ENCODE measurements at regions not wholly inside any gene's neighbourhood (a gene's known extent, or its start where the extent isn't known, plus 50 kb on each side); places are given as distances from the start of the nearest gene placed in this dataset.

GRCh38 chr6:140032189-140032588 lies 657.7 kb upstream of the CITED2 start:
- Mint-ChIP-seq H3K36me3 (no peaks in the 10 kb centered on the region), H3K27me3 (peaks cover 9% of the 10 kb centered on the region), H3K27ac (no peak overlapping the region), H3K9me3 (no peaks in the 10 kb centered on the region), H3K4me3 (no peak overlapping the region), H3K4me1 (ENCODE audit: low read depth) (no peaks in the 10 kb centered on the region)
- ChIA-PET POLR2A (no interaction called here), CTCF (no interaction called here)
- no peak for DNase-seq
- intact Hi-C loops (cut with micrococcal nuclease) = no loop called here

- no peak for DNase-seq
- no peaks in the 10 kb centered on the region for H3K4me1 Mint-ChIP-seq (ENCODE audit: low read depth)
- ChIA-PET CTCF (no interaction called here), POLR2A (no interaction called here)
- H3K9me3 Mint-ChIP-seq = no peaks in the 10 kb centered on the region
- H3K4me3 Mint-ChIP-seq = no peak overlapping the region
- intact Hi-C loops (cut with micrococcal nuclease) = no loop called here
- peaks cover 12% of the 10 kb centered on the region for H3K27me3 Mint-ChIP-seq
- no peaks in the 10 kb centered on the region for H3K36me3 Mint-ChIP-seq
- H3K27ac Mint-ChIP-seq = no peak overlapping the region
Measured at GRCh38 chr6:140029551-140029950, 655.1 kb upstream of the CITED2 start.

- Mint-ChIP-seq H3K27ac (no peak overlapping the region), H3K9me3 (no peaks in the 10 kb centered on the region), H3K4me3 (no peak overlapping the region), H3K36me3 (no peaks in the 10 kb centered on the region), H3K4me1 (ENCODE audit: low read depth) (no peaks in the 10 kb centered on the region), H3K27me3 (peaks cover 12% of the 10 kb centered on the region)
- ChIA-PET CTCF (no interaction called here), POLR2A (no interaction called here)
- no peak for DNase-seq
- intact Hi-C loops (cut with micrococcal nuclease) = no loop called here
Measured at GRCh38 chr6:140027219-140027618, 652.8 kb upstream of the CITED2 start.

- H3K27me3 Mint-ChIP-seq = peaks cover 11% of the 10 kb centered on the region
- H3K9me3 Mint-ChIP-seq = peaks cover under 1% of the 10 kb centered on the region
- POLR2A ChIA-PET = no interaction called here
- H3K27ac Mint-ChIP-seq = no peak overlapping the region
- intact Hi-C loops (cut with micrococcal nuclease) = no loop called here
- no peaks in the 10 kb centered on the region for H3K4me1 Mint-ChIP-seq (ENCODE audit: low read depth)
- no peak for DNase-seq
- CTCF ChIA-PET = no interaction called here
- H3K4me3 Mint-ChIP-seq = no peak overlapping the region
- no peaks in the 10 kb centered on the region for H3K36me3 Mint-ChIP-seq
Measured at GRCh38 chr6:140026546-140026945, 652.1 kb upstream of the CITED2 start.

GRCh38 chr6:140025171-140025570 lies 650.7 kb upstream of the CITED2 start:
- no peak overlapping the region for H3K27ac Mint-ChIP-seq
- H3K36me3 Mint-ChIP-seq = no peaks in the 10 kb centered on the region
- H3K9me3 Mint-ChIP-seq = peaks cover 12% of the 10 kb centered on the region
- POLR2A ChIA-PET = no interaction called here
- H3K27me3 Mint-ChIP-seq = peaks cover 4% of the 10 kb centered on the region
- H3K4me1 Mint-ChIP-seq (ENCODE audit: low read depth) = no peaks in the 10 kb centered on the region
- H3K4me3 Mint-ChIP-seq = no peak overlapping the region
- CTCF ChIA-PET = no interaction called here
- intact Hi-C loops (cut with micrococcal nuclease) = no loop called here
- DNase-seq = no peak

- Mint-ChIP-seq H3K4me3 (no peak overlapping the region), H3K27ac (no peak overlapping the region), H3K9me3 (peaks cover 23% of the 10 kb centered on the region), H3K27me3 (peaks cover 3% of the 10 kb centered on the region), H3K36me3 (no peaks in the 10 kb centered on the region), H3K4me1 (ENCODE audit: low read depth) (no peaks in the 10 kb centered on the region)
- CTCF ChIA-PET = no interaction called here
- intact Hi-C loops (cut with micrococcal nuclease) = no loop called here
- POLR2A ChIA-PET = no interaction called here
- DNase-seq = no peak
Measured at GRCh38 chr6:140020207-140020791, 645.9 kb upstream of the CITED2 start.

GRCh38 chr6:140018588-140018987 lies 644.1 kb upstream of the CITED2 start:
- DNase-seq = no peak
- Mint-ChIP-seq H3K36me3 (no peaks in the 10 kb centered on the region), H3K4me3 (no peak overlapping the region), H3K9me3 (peaks cover 23% of the 10 kb centered on the region), H3K4me1 (ENCODE audit: low read depth) (no peaks in the 10 kb centered on the region), H3K27me3 (peaks cover 4% of the 10 kb centered on the region), H3K27ac (no peak overlapping the region)
- ChIA-PET CTCF (no interaction called here), POLR2A (no interaction called here)
- intact Hi-C loops (cut with micrococcal nuclease) = no loop called here

GRCh38 chr6:140017470-140017869 lies 643.0 kb upstream of the CITED2 start:
- CTCF ChIA-PET = no interaction called here
- POLR2A ChIA-PET = no interaction called here
- intact Hi-C loops (cut with micrococcal nuclease) = no loop called here
- Mint-ChIP-seq H3K27me3 (peaks cover 4% of the 10 kb centered on the region), H3K36me3 (no peaks in the 10 kb centered on the region), H3K27ac (no peak overlapping the region), H3K9me3 (peaks cover 23% of the 10 kb centered on the region), H3K4me1 (ENCODE audit: low read depth) (no peaks in the 10 kb centered on the region), H3K4me3 (no peak overlapping the region)
- no peak for DNase-seq

- Mint-ChIP-seq H3K27ac (no peak overlapping the region), H3K4me3 (no peak overlapping the region), H3K4me1 (ENCODE audit: low read depth) (no peaks in the 10 kb centered on the region), H3K9me3 (no peaks in the 10 kb centered on the region), H3K36me3 (no peaks in the 10 kb centered on the region), H3K27me3 (peaks cover 4% of the 10 kb centered on the region)
- CTCF ChIA-PET = no interaction called here
- intact Hi-C loops (cut with micrococcal nuclease) = no loop called here
- POLR2A ChIA-PET = no interaction called here
- no peak for DNase-seq
Measured at GRCh38 chr6:140012150-140012549, 637.7 kb upstream of the CITED2 start.

GRCh38 chr6:140011537-140011936 lies 637.1 kb upstream of the CITED2 start:
- CTCF ChIA-PET = no interaction called here
- H3K27me3 Mint-ChIP-seq = peaks cover 4% of the 10 kb centered on the region
- DNase-seq = no peak
- H3K4me3 Mint-ChIP-seq = no peak overlapping the region
- POLR2A ChIA-PET = no interaction called here
- H3K27ac Mint-ChIP-seq = no peak overlapping the region
- intact Hi-C loops (cut with micrococcal nuclease) = no loop called here
- H3K36me3 Mint-ChIP-seq = no peaks in the 10 kb centered on the region
- no peaks in the 10 kb centered on the region for H3K9me3 Mint-ChIP-seq
- no peaks in the 10 kb centered on the region for H3K4me1 Mint-ChIP-seq (ENCODE audit: low read depth)

- H3K36me3 Mint-ChIP-seq = no peaks in the 10 kb centered on the region
- no peak for DNase-seq
- H3K4me3 Mint-ChIP-seq = no peak overlapping the region
- no peak overlapping the region for H3K27ac Mint-ChIP-seq
- peaks cover 3% of the 10 kb centered on the region for H3K27me3 Mint-ChIP-seq
- H3K9me3 Mint-ChIP-seq = no peaks in the 10 kb centered on the region
- intact Hi-C loops (cut with micrococcal nuclease) = no loop called here
- ChIA-PET CTCF (no interaction called here), POLR2A (no interaction called here)
- no peaks in the 10 kb centered on the region for H3K4me1 Mint-ChIP-seq (ENCODE audit: low read depth)
Measured at GRCh38 chr6:140009286-140009685, 634.8 kb upstream of the CITED2 start.

GRCh38 chr6:140007525-140007924 lies 633.1 kb upstream of the CITED2 start:
- ChIA-PET CTCF (no interaction called here), POLR2A (no interaction called here)
- H3K27ac Mint-ChIP-seq = no peak overlapping the region
- no peaks in the 10 kb centered on the region for H3K36me3 Mint-ChIP-seq
- intact Hi-C loops (cut with micrococcal nuclease) = no loop called here
- DNase-seq = no peak
- H3K9me3 Mint-ChIP-seq = no peaks in the 10 kb centered on the region
- H3K4me1 Mint-ChIP-seq (ENCODE audit: low read depth) = no peaks in the 10 kb centered on the region
- peaks cover 3% of the 10 kb centered on the region for H3K27me3 Mint-ChIP-seq
- no peak overlapping the region for H3K4me3 Mint-ChIP-seq

GRCh38 chr6:140003217-140003616 lies 628.8 kb upstream of the CITED2 start:
- POLR2A ChIA-PET = no interaction called here
- Mint-ChIP-seq H3K36me3 (no peaks in the 10 kb centered on the region), H3K9me3 (no peaks in the 10 kb centered on the region), H3K27me3 (peaks cover 3% of the 10 kb centered on the region), H3K4me3 (no peak overlapping the region), H3K4me1 (ENCODE audit: low read depth) (no peaks in the 10 kb centered on the region), H3K27ac (no peak overlapping the region)
- CTCF ChIA-PET = no interaction called here
- intact Hi-C loops (cut with micrococcal nuclease) = no loop called here
- DNase-seq = no peak
